Ascending aorta (tissue), 2 donors: ENCODE measurements at regions not wholly inside any gene's neighbourhood (a gene's known extent, or its start where the extent isn't known, plus 50 kb on each side); places are given as distances from the start of the nearest gene placed in this dataset.

ENCODE experiments used
- DNase-seq, 2 donors: peaks; one replicate each; pipeline ENCODE4 v3.0.0-alpha.2; 2019; ENCODE audit warnings: low spot score in 2 of 2
- H3K27ac ChIP-seq, 2 donors: fragments of 200-600 bp; sonication (generic); one replicate each; pipeline ENCODE4 v1.5.1; 2016 to 2017; ENCODE audit warnings: mild to moderate bottlenecking in 1 of 2
- H3K27me3 ChIP-seq: fragments of 200-600 bp; sonication (generic); one replicate; pipeline ENCODE4 v1.5.1; 2017
- H3K36me3 ChIP-seq, 2 donors: fragments of 200-600 bp; sonication (generic); one replicate each; pipeline ENCODE4 v1.5.1; 2016
- H3K4me1 ChIP-seq, 2 donors: fragments of 200-600 bp; sonication (generic); one replicate each; pipeline ENCODE4 v1.5.1; 2016 to 2017; ENCODE audit warnings: mild to moderate bottlenecking in 1 of 2
- H3K4me3 ChIP-seq, 2 donors: fragments of 200-600 bp; sonication (generic); one replicate each; pipeline ENCODE4 v1.5.1; 2016 to 2017; ENCODE audit warnings: mild to moderate bottlenecking in 1 of 2
- H3K9me3 ChIP-seq, 2 donors: fragments of 200-600 bp; sonication (generic); one replicate each; pipeline ENCODE4 v1.5.1; 2016
- CTCF ChIP-seq, 3 experiments: fragments of 200-600 bp in 2 of 3; fragments of 450-650 bp in 1 of 3; sonication (generic) in 2 of 3; IDR thresholded peaks; one replicate each; pipeline ENCODE4 v1.5.1; 2016 to 2019; ENCODE audit warnings: antibody characterized with exemption in 3 of 3, mild to moderate bottlenecking in 1 of 3, moderate library complexity in 1 of 3
- intact Hi-C: fragments of 100-400 bp; cut with DNase I; formaldehyde crosslinking; loops from one replicate; pipeline ENCODE4 v1.15.1; 2023

- no peaks in the 10 kb centered on the region for H3K36me3 ChIP-seq
- no peaks in the 10 kb centered on the region for H3K9me3 ChIP-seq
- no peaks in the 10 kb centered on the region for H3K4me1 ChIP-seq
- TF ChIP-seq CTCF (IDR thresholded peaks at IDR 0.05), result no peak
- H3K27ac ChIP-seq, result no peak overlapping the region
- no peak for DNase-seq
- H3K27me3 ChIP-seq, result no peaks in the 10 kb centered on the region
- intact Hi-C loops, result no loop called here
- no peak overlapping the region for H3K4me3 ChIP-seq
These were observed 491.0 kb downstream of the TBC1D4 start for GRCh38 chr13:74990992-74991391.

GRCh38 chr13:74987124-74987690, 494.8 kb downstream of the TBC1D4 start:
- no peak for TF ChIP-seq CTCF (IDR thresholded peaks at IDR 0.05)
- DNase-seq, result no peak
- no peaks in the 10 kb centered on the region for H3K27me3 ChIP-seq
- H3K9me3 ChIP-seq, result no peaks in the 10 kb centered on the region
- H3K4me1 ChIP-seq, result no peaks in the 10 kb centered on the region
- H3K4me3 ChIP-seq, result no peak overlapping the region
- intact Hi-C loops, result no loop called here
- no peak overlapping the region for H3K27ac ChIP-seq
- no peaks in the 10 kb centered on the region for H3K36me3 ChIP-seq

- Histone ChIP-seq H3K36me3 (no peaks in the 10 kb centered on the region), H3K27me3 (no peaks in the 10 kb centered on the region), H3K9me3 (no peaks in the 10 kb centered on the region), H3K4me3 (no peak overlapping the region), H3K4me1 (no peaks in the 10 kb centered on the region), H3K27ac (no peak overlapping the region)
- no peak for TF ChIP-seq CTCF (IDR thresholded peaks at IDR 0.05)
- DNase-seq, result no peak
- intact Hi-C loops, result no loop called here
These were observed 495.4 kb downstream of the TBC1D4 start for GRCh38 chr13:74986609-74987008.

- Histone ChIP-seq H3K4me3 (no peak overlapping the region), H3K27me3 (no peaks in the 10 kb centered on the region), H3K4me1 (no peaks in the 10 kb centered on the region), H3K27ac (no peak overlapping the region), H3K36me3 (no peaks in the 10 kb centered on the region), H3K9me3 (no peaks in the 10 kb centered on the region)
- intact Hi-C loops, result no loop called here
- no peak for TF ChIP-seq CTCF (IDR thresholded peaks at IDR 0.05)
- no peak for DNase-seq
These were observed 502.3 kb downstream of the TBC1D4 start for GRCh38 chr13:74979703-74980102.

GRCh38 chr13:74978591-74978990, 503.4 kb downstream of the TBC1D4 start:
- no peak for TF ChIP-seq CTCF (IDR thresholded peaks at IDR 0.05)
- no peak for DNase-seq
- Histone ChIP-seq H3K4me3 (no peak overlapping the region), H3K36me3 (no peaks in the 10 kb centered on the region), H3K27ac (no peak overlapping the region), H3K4me1 (no peaks in the 10 kb centered on the region), H3K27me3 (no peaks in the 10 kb centered on the region), H3K9me3 (no peaks in the 10 kb centered on the region)
- intact Hi-C loops, result no loop called here

- Histone ChIP-seq H3K4me3 (no peak overlapping the region), H3K27me3 (no peaks in the 10 kb centered on the region), H3K27ac (no peak overlapping the region), H3K36me3 (no peaks in the 10 kb centered on the region), H3K9me3 (no peaks in the 10 kb centered on the region), H3K4me1 (no peaks in the 10 kb centered on the region)
- no peak for TF ChIP-seq CTCF (IDR thresholded peaks at IDR 0.05)
- no peak for DNase-seq
- intact Hi-C loops, result no loop called here
These were observed 504.5 kb downstream of the TBC1D4 start for GRCh38 chr13:74977498-74977897.
